K562 (cell line): ENCODE measurements at regions not wholly inside any gene's neighbourhood (a gene's known extent, or its start where the extent isn't known, plus 50 kb on each side); places are given as distances from the start of the nearest gene placed in this dataset.

Experiments used
- ATAC-seq: fragments of 200-7000 bp; cut with Tn5 transposase; 3 replicates; pipeline ENCODE4 v1.9.1; 2020; ENCODE audit warnings: moderate library complexity
- BruUV-seq: library from RNA; stranded (reverse); fragments of 400-500 nt; replicated peaks from 2 replicates; lab custom pipeline; 2021; lab: Mats Ljungman, UMichigan
- CTCF ChIA-PET: fragments of 300-600 bp; formaldehyde crosslinking; extraction: SDS; loops from one replicate; lab custom pipeline; 2021; ENCODE audit warnings: low intra/inter-chr PET ratio; lab: Yijun Ruan, JAX
- POLR2A ChIA-PET: fragments of 300-600, 350-650 bp; sonication (Branson Sonifier 250); formaldehyde crosslinking; extraction: SDS; loops from one replicate; lab custom pipeline; 2021; ENCODE audit warnings: antibody characterized with exemption, inconsistent platforms; lab: Yijun Ruan, JAX
- DNase-seq, 4 experiments: peaks; one replicate each; pipeline versions ENCODE4 v3.0.0 to v3.0.0-alpha.2; 2011 to 2018; ENCODE audit warnings: low spot score in 3 of 4, mixed read lengths in 3 of 4; ENCODE audit errors: extremely low read depth in 1 of 4
- FAIRE-seq: peaks from 2 replicates; lab custom pipeline; 2011; peaks lifted over from hg19 to GRCh38; lab: Jason Lieb, UNC
- H2AFZ ChIP-seq: 2 replicates; pipeline ENCODE4 v1.6.0; 2011; ENCODE audit warnings: low read depth, low read length, control low read depth, inconsistent platforms
- H3K27ac ChIP-seq: fragments of 200-600 bp; 3 replicates; pipeline ENCODE4 v1.8.0; 2011; ENCODE audit warnings: low read depth, mild to moderate bottlenecking, control low read depth, inconsistent platforms, low read length, moderate library complexity, mixed read lengths; ENCODE audit errors: extremely low read depth
- H3K27me3 ChIP-seq, 2 experiments: fragments of 300-600 bp in 1 of 2; 2 replicates in 1 of 2; 3 replicates in 1 of 2; pipeline versions ENCODE4 v1.6.0 to v1.8.0; 2011; ENCODE audit warnings: inconsistent platforms in 2 of 2, low read length in 2 of 2, mild to moderate bottlenecking in 1 of 2, mixed read lengths in 1 of 2, moderate library complexity in 1 of 2; ENCODE audit not compliant: control insufficient read depth in 2 of 2, insufficient read depth in 2 of 2
- H3K36me3 ChIP-seq: fragments of 300-600 bp; 3 replicates; pipeline ENCODE4 v1.8.0; 2011; ENCODE audit warnings: mild to moderate bottlenecking, low read length, inconsistent platforms; ENCODE audit not compliant: control insufficient read depth, insufficient read depth
- H3K4me1 ChIP-seq, 2 experiments: fragments of 200-600 bp in 1 of 2; replicated peaks in 1 of 2; 2 replicates in 1 of 2; 3 replicates in 1 of 2; pipeline versions ENCODE4 v1.5.1 to v1.8.0; 2011; ENCODE audit warnings: inconsistent platforms in 2 of 2, low read length in 2 of 2, mild to moderate bottlenecking in 1 of 2, mixed read lengths in 1 of 2, moderate library complexity in 1 of 2; ENCODE audit not compliant: control insufficient read depth in 2 of 2, insufficient read depth in 2 of 2
- H3K4me2 ChIP-seq: 2 replicates; pipeline ENCODE4 v1.6.1; 2011; ENCODE audit warnings: low read length, control low read depth, inconsistent platforms, mixed read lengths; ENCODE audit not compliant: insufficient read depth
- H3K4me3 ChIP-seq: fragments of 200-600 bp; sonication (generic), shearing (Covaris generic); 2 replicates; pipeline ENCODE4 v1.5.1; 2016; ENCODE audit warnings: control low read depth, inconsistent platforms
- H3K79me2 ChIP-seq: fragments of 200-600 bp; 3 replicates; pipeline ENCODE4 v1.8.0; 2011; ENCODE audit warnings: low read length, inconsistent platforms; ENCODE audit not compliant: control insufficient read depth, insufficient read depth
- H3K9ac ChIP-seq, 2 experiments: 2 replicates each; pipeline versions ENCODE4 v1.6.0 to v1.6.1; 2011; ENCODE audit warnings: low read depth in 2 of 2, low read length in 2 of 2, control low read depth in 1 of 2, inconsistent platforms in 1 of 2, mild to moderate bottlenecking in 1 of 2, mixed read lengths in 1 of 2; ENCODE audit not compliant: insufficient read depth in 1 of 2
- H3K9me1 ChIP-seq: one replicate; pipeline ENCODE4 v1.6.0; 2011; ENCODE audit warnings: inconsistent platforms, mild to moderate bottlenecking, low read length, moderate library complexity; ENCODE audit not compliant: control insufficient read depth, insufficient read depth
- H3K9me3 ChIP-seq: replicated peaks from 2 replicates; pipeline ENCODE4 v1.5.1; 2011; ENCODE audit warnings: low read depth, low read length, inconsistent platforms; ENCODE audit not compliant: control insufficient read depth, insufficient read depth
- H4K20me1 ChIP-seq: replicated peaks from 2 replicates; pipeline ENCODE4 v1.6.1; 2011; ENCODE audit warnings: low read length, inconsistent platforms, mixed read lengths; ENCODE audit not compliant: control insufficient read depth, insufficient read depth
- HLTF ChIP-seq: fragments of 450-650 bp; IDR thresholded peaks from 2 replicates; pipeline ENCODE4 v1.6.1; 2016
- ILF3 ChIP-seq: fragments of 450-650 bp; IDR thresholded peaks from 2 replicates; pipeline ENCODE4 v1.6.1; 2018; ENCODE audit warnings: antibody characterized with exemption, mild to moderate bottlenecking, moderate library complexity, borderline replicate concordance
- MAFG ChIP-seq: fragments of 450-650 bp; conservative IDR thresholded peaks from 2 replicates; pipeline ENCODE4 v1.6.1; 2016; ENCODE audit warnings: missing genetic modification characterization, missing compliant biosample characterization
- PCBP1 ChIP-seq: fragments of 200-400 bp; formaldehyde crosslinking; IDR thresholded peaks from 2 replicates; pipeline ENCODE4 v1.6.1; 2018; ENCODE audit warnings: mild to moderate bottlenecking, low read depth, low read length; ENCODE audit not compliant: poor library complexity, severe bottlenecking
- REST ChIP-seq, 2 experiments: fragments of 450-650 bp; formaldehyde crosslinking in 1 of 2; IDR thresholded peaks; 2 replicates each; pipeline versions ENCODE4 v1.4.0 to v1.6.1; 2014 to 2020; ENCODE audit warnings: mild to moderate bottlenecking in 2 of 2, borderline replicate concordance in 1 of 2, low read depth in 1 of 2
- SPI1 ChIP-seq: IDR thresholded peaks from 2 replicates; pipeline ENCODE4 v1.6.1; 2011; ENCODE audit warnings: low read depth, low read length, control low read depth, borderline replicate concordance
- TRIM28 ChIP-seq: fragments of 450-650 bp; IDR thresholded peaks from 2 replicates; pipeline ENCODE4 v1.6.1; 2017
- ZNF274 ChIP-seq: IDR thresholded peaks from 2 replicates; pipeline ENCODE4 v1.6.1; 2011; ENCODE audit warnings: low read depth, mild to moderate bottlenecking, low read length, moderate library complexity, borderline replicate concordance
- ZSCAN32 ChIP-seq: fragments of 450-650 bp; formaldehyde crosslinking; IDR thresholded peaks from 2 replicates; pipeline ENCODE4 v1.4.0; 2020; ENCODE audit warnings: mild to moderate bottlenecking, moderate library complexity
- WGBS: fragments of 100-300 bp; shearing (Covaris generic); methylation state at CpG from one replicate; pipeline ENCODE4 v1.1.6; 2016; ENCODE audit warnings: low coverage, mixed read lengths; ENCODE audit not compliant: insufficient coverage; ENCODE audit errors: missing lambda C conversion rate; 5-methylcytosine and 5-hydroxymethylcytosine counted together
- in situ Hi-C: fragments of 300-500 bp; cut with MboI; formaldehyde crosslinking; loops from 4 replicates; pipeline ENCODE4 v1.15.0; 2018; ENCODE audit warnings: inconsistent platforms, mixed read lengths
- intact Hi-C: fragments of 100-400 bp; cut with micrococcal nuclease; formaldehyde crosslinking; loops from 2 replicates; pipeline ENCODE4 v1.14.2; 2022

GRCh38 chr18:35808796-35809195 lies 163.7 kb upstream of the RMP24 start:
- BruUV-seq: no TSS peak
- no peaks in the 10 kb centered on the region for H3K9me1 ChIP-seq
- H3K79me2 ChIP-seq: no peaks in the 10 kb centered on the region
- H3K27ac ChIP-seq: no peak overlapping the region
- H4K20me1 ChIP-seq: no peaks in the 10 kb centered on the region
- no peak for ATAC-seq
- H3K4me3 ChIP-seq: no peak overlapping the region
- intact Hi-C loops: no loop called here
- H2AFZ ChIP-seq: no peak overlapping the region
- no peak for TF ChIP-seq PCBP1
- 0 out of 2 replicates have a peak, but pooled peaks have one; percentile 15 for TF ChIP-seq SPI1
- FAIRE-seq: no peak
- no peak overlapping the region for H3K4me2 ChIP-seq
- no peak overlapping the region for H3K9ac ChIP-seq
- H3K36me3 ChIP-seq: no peaks in the 10 kb centered on the region
- H3K9me3 ChIP-seq: no peaks in the 10 kb centered on the region
- H3K27me3 ChIP-seq: no peaks in the 10 kb centered on the region
- CTCF ChIA-PET: no interaction called here
- in situ Hi-C loops: no loop called here
- POLR2A ChIA-PET: no interaction called here
- DNase-seq: no peak
- 2% methylated on average over 5 of the region's 5 CpGs for WGBS
- no peaks in the 10 kb centered on the region for H3K4me1 ChIP-seq

- CTCF ChIA-PET: no interaction called here
- intact Hi-C loops: no loop called here
- TF ChIP-seq ZNF274 (no peak), MAFG (tag) (no peak), REST (IDR thresholded peaks at IDR 0.05; ENCODE audit: borderline replicate concordance) (no peak), REST (CRISPR knock-in tag; IDR thresholded peaks at IDR 0.05; ENCODE audit: low read depth) (no peak), TRIM28 (no peak), HLTF (no peak), ZSCAN32 (no peak), ILF3 (no peak)
These were observed 162.0 kb upstream of the RMP24 start for GRCh38 chr18:35810520-35810919.

More at GRCh38 chr18:35810520-35810919, 162.0 kb upstream of the RMP24 start:
- Histone ChIP-seq H3K79me2 (no peaks in the 10 kb centered on the region), H4K20me1 (no peaks in the 10 kb centered on the region), H3K9ac (no peak overlapping the region), H3K27me3 (no peaks in the 10 kb centered on the region), H3K4me3 (no peak overlapping the region), H3K27ac (no peak overlapping the region), H3K4me2 (no peak overlapping the region), H2AFZ (no peak overlapping the region), H3K9me1 (no peaks in the 10 kb centered on the region), H3K4me1 (no peaks in the 10 kb centered on the region), H3K9me3 (no peaks in the 10 kb centered on the region), H3K36me3 (no peaks in the 10 kb centered on the region)
- DNase-seq: no peak
- ATAC-seq: no peak
- POLR2A ChIA-PET: interaction anchor here (1.3 kb wide), 1 partner anchor 8 kb away, joined by 5 read pairs; no protein-coding TSS in a partner anchor
- in situ Hi-C loops: no loop called here
- WGBS: 0% methylated on average over 2 of the region's 2 CpGs
- FAIRE-seq: no peak
- BruUV-seq: no TSS peak
